ENCODE measurements at regions not wholly inside any gene's neighbourhood (a gene's known extent, or its start where the extent isn't known, plus 50 kb on each side); places are given as distances from the start of the nearest gene placed in this dataset.

GRCh38 chr2:217434180-217434975, 568.4 kb downstream of the TNS1 start:
- Mint-ChIP-seq H3K27ac (no peak overlapping the region), H3K4me1 (peaks cover 0 to 12% (median 8%) of the 10 kb centered on the region in 3 donors), H3K36me3 (peaks cover 7% of the 10 kb centered on the region in 2 donors), H3K4me3 (no peak overlapping the region), H3K27me3 (peaks cover 0 to 10% (median 9%) of the 10 kb centered on the region in 3 donors), H3K9me3 (peaks cover 0 to 5% (median 0%) of the 10 kb centered on the region in 7 donors)
- DNase-seq (no peak), ATAC-seq (ENCODE audit: low read depth in 2 of 2) (no peak)

- no peak for DNase-seq
- ATAC-seq (ENCODE audit: low read depth in 2 of 2), result no peak
These were observed 569.3 kb downstream of the TNS1 start for GRCh38 chr2:217433522-217433921.

GRCh38 chr2:217431577-217432269, 571.1 kb downstream of the TNS1 start:
- no peak for ATAC-seq (ENCODE audit: low read depth in 2 of 2)
- peaks cover 19 to 24% of the 10 kb centered on the region in 2 donors for H3K36me3 Mint-ChIP-seq
- no peak overlapping the region for H3K4me3 Mint-ChIP-seq
- H3K27ac Mint-ChIP-seq, result no peak overlapping the region
- no peak for DNase-seq
- H3K27me3 Mint-ChIP-seq, result peaks cover 0 to 15% (median 10%) of the 10 kb centered on the region in 3 donors
- peaks cover 0 to 5% (median 0%) of the 10 kb centered on the region in 7 donors for H3K9me3 Mint-ChIP-seq
- peaks cover 0 to 5% (median 0%) of the 10 kb centered on the region in 3 donors for H3K4me1 Mint-ChIP-seq

More at GRCh38 chr2:217433522-217433921, 569.3 kb downstream of the TNS1 start:
- Mint-ChIP-seq H3K4me3 (no peak overlapping the region), H3K36me3 (peaks cover 7 to 8% of the 10 kb centered on the region in 2 donors), H3K27me3 (peaks cover 0 to 10% (median 9%) of the 10 kb centered on the region in 3 donors), H3K9me3 (peaks cover 0 to 5% (median 0%) of the 10 kb centered on the region in 7 donors), H3K4me1 (peaks cover 0 to 5% (median 0%) of the 10 kb centered on the region in 3 donors), H3K27ac (no peak overlapping the region)

- Mint-ChIP-seq H3K9me3 (peaks cover 0 to 5% (median 0%) of the 10 kb centered on the region in 7 donors), H3K4me3 (no peak overlapping the region), H3K4me1 (peaks cover 0 to 5% (median 0%) of the 10 kb centered on the region in 3 donors), H3K27ac (no peak overlapping the region), H3K27me3 (peaks cover 0 to 9% (median 4%) of the 10 kb centered on the region in 3 donors), H3K36me3 (peaks cover 22 to 24% of the 10 kb centered on the region in 2 donors)
- no peak for DNase-seq
- ATAC-seq (ENCODE audit: low read depth in 2 of 2), result no peak
These were observed 571.2 kb upstream of the TNP1 start for GRCh38 chr2:217430916-217431576.

- Mint-ChIP-seq H3K9me3 (peaks cover 0 to 5% (median under 1%) of the 10 kb centered on the region in 7 donors), H3K27me3 (peaks cover 0 to 6% (median 0%) of the 10 kb centered on the region in 3 donors)
These were observed 570.2 kb upstream of the TNP1 start for GRCh38 chr2:217429981-217430500.

GRCh38 chr2:217421834-217422233, 562.0 kb upstream of the TNP1 start:
- no peak overlapping the region for H3K4me3 Mint-ChIP-seq
- peaks cover 11 to 22% (median 13%) of the 10 kb centered on the region in 3 donors for H3K27me3 Mint-ChIP-seq
- no peak for ATAC-seq (ENCODE audit: low read depth in 2 of 2)
- H3K36me3 Mint-ChIP-seq, result peaks cover 0 to 20% of the 10 kb centered on the region in 2 donors
- H3K27ac Mint-ChIP-seq, result no peak overlapping the region
- H3K9me3 Mint-ChIP-seq, result peaks cover 0 to 4% (median 2%) of the 10 kb centered on the region in 7 donors
- DNase-seq, result no peak
- no peaks in the 10 kb centered on the region for H3K4me1 Mint-ChIP-seq

More at GRCh38 chr2:217429981-217430500, 570.2 kb upstream of the TNP1 start:
- ATAC-seq (ENCODE audit: low read depth in 2 of 2) (no peak), DNase-seq (no peak)
- Mint-ChIP-seq H3K4me3 (no peak overlapping the region), H3K27ac (no peak overlapping the region), H3K4me1 (peaks cover 0 to 5% (median 0%) of the 10 kb centered on the region in 3 donors), H3K36me3 (peaks cover 24 to 27% of the 10 kb centered on the region in 2 donors)

- ATAC-seq (ENCODE audit: low read depth in 2 of 2) (no peak), DNase-seq (no peak)
- H3K27me3 Mint-ChIP-seq, result peaks cover 11 to 32% (median 13%) of the 10 kb centered on the region in 3 donors
- H3K9me3 Mint-ChIP-seq, result peaks cover 0 to 4% (median 2%) of the 10 kb centered on the region in 7 donors
- no peak overlapping the region for H3K27ac Mint-ChIP-seq
- no peaks in the 10 kb centered on the region for H3K4me1 Mint-ChIP-seq
- H3K4me3 Mint-ChIP-seq, result no peak overlapping the region
- peaks cover 0 to 16% of the 10 kb centered on the region in 2 donors for H3K36me3 Mint-ChIP-seq
These were observed 561.0 kb upstream of the TNP1 start for GRCh38 chr2:217420854-217421253.

GRCh38 chr2:217419055-217419671, 559.3 kb upstream of the TNP1 start:
- Mint-ChIP-seq H3K36me3 (peaks cover 0 to 9% of the 10 kb centered on the region in 2 donors), H3K27me3 (peaks cover 13 to 36% (median 15%) of the 10 kb centered on the region in 3 donors), H3K4me1 (no peaks in the 10 kb centered on the region), H3K4me3 (no peak overlapping the region), H3K9me3 (no peaks in the 10 kb centered on the region), H3K27ac (no peak overlapping the region)
- DNase-seq (no peak), ATAC-seq (ENCODE audit: low read depth in 2 of 2) (no peak)

- Mint-ChIP-seq H3K4me3 (no peak overlapping the region), H3K27me3 (peaks cover 13 to 43% (median 21%) of the 10 kb centered on the region in 3 donors), H3K36me3 (peaks cover 0 to 10% of the 10 kb centered on the region in 2 donors), H3K27ac (no peak overlapping the region), H3K9me3 (no peaks in the 10 kb centered on the region), H3K4me1 (no peaks in the 10 kb centered on the region)
- ATAC-seq (ENCODE audit: low read depth in 2 of 2), result no peak
- DNase-seq, result no peak
These were observed 558.7 kb upstream of the TNP1 start for GRCh38 chr2:217418544-217418943.

- no peak for ATAC-seq (ENCODE audit: low read depth in 2 of 2)
- H3K27me3 Mint-ChIP-seq, result peaks cover 18 to 46% (median 26%) of the 10 kb centered on the region in 3 donors
- peak overlapping the region in 1 of 6 donors; percentile 11 for H3K27ac Mint-ChIP-seq
- no peaks in the 10 kb centered on the region for H3K9me3 Mint-ChIP-seq
- H3K4me3 Mint-ChIP-seq, result no peak overlapping the region
- no peak for DNase-seq
- H3K36me3 Mint-ChIP-seq, result peaks cover 0 to 15% of the 10 kb centered on the region in 2 donors
- H3K4me1 Mint-ChIP-seq, result no peaks in the 10 kb centered on the region
These were observed 558.2 kb upstream of the TNP1 start for GRCh38 chr2:217418090-217418489.

GRCh38 chr2:217417536-217417935, 557.7 kb upstream of the TNP1 start:
- ATAC-seq (ENCODE audit: low read depth in 2 of 2) (no peak), DNase-seq (no peak)
- H3K4me1 Mint-ChIP-seq, result no peaks in the 10 kb centered on the region
- H3K27me3 Mint-ChIP-seq, result peaks cover 22 to 50% (median 31%) of the 10 kb centered on the region in 3 donors
- H3K4me3 Mint-ChIP-seq, result no peak overlapping the region
- peaks cover 4 to 18% of the 10 kb centered on the region in 2 donors for H3K36me3 Mint-ChIP-seq
- H3K9me3 Mint-ChIP-seq, result no peaks in the 10 kb centered on the region
- H3K27ac Mint-ChIP-seq, result no peak overlapping the region

- no peaks in the 10 kb centered on the region for H3K9me3 Mint-ChIP-seq
- H3K4me3 Mint-ChIP-seq, result no peak overlapping the region
These were observed 555.5 kb upstream of the TNP1 start for GRCh38 chr2:217415316-217415715.

More at GRCh38 chr2:217415316-217415715, 555.5 kb upstream of the TNP1 start:
- Mint-ChIP-seq H3K4me1 (no peaks in the 10 kb centered on the region), H3K27ac (no peak overlapping the region), H3K36me3 (peaks cover 7 to 10% of the 10 kb centered on the region in 2 donors), H3K27me3 (peaks cover 24 to 53% (median 39%) of the 10 kb centered on the region in 3 donors)
- DNase-seq (no peak), ATAC-seq (ENCODE audit: low read depth in 2 of 2) (no peak)
